IMR-90 (cell line): ENCODE measurements at regions not wholly inside any gene's neighbourhood (a gene's known extent, or its start where the extent isn't known, plus 50 kb on each side); places are given as distances from the start of the nearest gene placed in this dataset.

Source experiments
- ATAC-seq: fragments of 200-7000 bp; cut with Tn5 transposase; 2 replicates; pipeline ENCODE4 v1.9.1; 2020; ENCODE audit warnings: low read depth, mild to moderate bottlenecking, moderate library complexity
- BruUV-seq: library from RNA; stranded (reverse); fragments of 400-500 nt; replicated peaks from 2 replicates; lab custom pipeline; 2021; lab: Mats Ljungman, UMichigan
- CTCF ChIA-PET: fragments of 300-600 bp; formaldehyde crosslinking; extraction: SDS; loops from one replicate; lab custom pipeline; 2021; ENCODE audit warnings: antibody characterized with exemption; lab: Yijun Ruan, JAX
- POLR2A ChIA-PET: fragments of 300-600 bp; sonication (Branson Sonifier 250); formaldehyde crosslinking; loops from one replicate; lab custom pipeline; 2022; ENCODE audit warnings: antibody characterized with exemption; ENCODE audit not compliant: unreplicated experiment; lab: Charles Lee
- DNase-seq: peaks from one replicate; pipeline ENCODE4 v3.0.0; 2013
- H2AFZ ChIP-seq: replicated peaks from 2 replicates; pipeline ENCODE3; 2013; ENCODE audit warnings: low read length, mild to moderate bottlenecking; ENCODE audit not compliant: poor library complexity
- H2AK5ac ChIP-seq: 2 replicates; pipeline ENCODE4 v1.6.1; 2013; ENCODE audit warnings: low read depth, low read length, inconsistent platforms
- H2AK9ac ChIP-seq: replicated peaks from 2 replicates; pipeline ENCODE3; 2013; ENCODE audit warnings: mild to moderate bottlenecking, low read depth, low read length, moderate library complexity; ENCODE audit not compliant: poor library complexity
- H2BK120ac ChIP-seq: 2 replicates; pipeline ENCODE4 v1.6.1; 2013; ENCODE audit warnings: low read depth, low read length, inconsistent platforms
- H2BK15ac ChIP-seq: 3 replicates; pipeline ENCODE4 v1.6.1; 2013; ENCODE audit warnings: low read depth, low read length, inconsistent platforms
- H2BK20ac ChIP-seq: 2 replicates; pipeline ENCODE4 v1.6.1; 2013; ENCODE audit warnings: low read depth, mild to moderate bottlenecking, inconsistent platforms, low read length, moderate library complexity
- H2BK5ac ChIP-seq: 2 replicates; pipeline ENCODE4 v1.6.1; 2013; ENCODE audit warnings: mild to moderate bottlenecking, low read depth, low read length, inconsistent platforms; ENCODE audit not compliant: poor library complexity, severe bottlenecking
- H3K14ac ChIP-seq: replicated peaks from 2 replicates; pipeline ENCODE4 v1.6.1; 2013; ENCODE audit warnings: low read depth, low read length, inconsistent platforms
- H3K18ac ChIP-seq: 2 replicates; pipeline ENCODE4 v1.6.1; 2013; ENCODE audit warnings: low read depth, low read length, control low read depth
- H3K23ac ChIP-seq: 2 replicates; pipeline ENCODE4 v1.6.1; 2013; ENCODE audit warnings: low read depth, low read length, inconsistent platforms
- H3K27ac ChIP-seq: 2 replicates; pipeline ENCODE4 v1.5.1; 2013; ENCODE audit warnings: mild to moderate bottlenecking, control low read depth, low read length; ENCODE audit not compliant: insufficient read depth
- H3K27me3 ChIP-seq: 2 replicates; pipeline ENCODE4 v1.6.1; 2013; ENCODE audit warnings: low read length; ENCODE audit not compliant: control insufficient read depth, insufficient read depth
- H3K36me3 ChIP-seq: 2 replicates; pipeline ENCODE4 v1.6.1; 2013; ENCODE audit warnings: low read length, mixed read lengths; ENCODE audit not compliant: control insufficient read depth, insufficient read depth
- H3K4ac ChIP-seq: 2 replicates; pipeline ENCODE4 v1.6.1; 2013; ENCODE audit warnings: low read depth, low read length, inconsistent platforms
- H3K4me1 ChIP-seq: 2 replicates; pipeline ENCODE4 v1.6.1; 2013; ENCODE audit warnings: low read length, mixed read lengths; ENCODE audit not compliant: control insufficient read depth, insufficient read depth
- H3K4me2 ChIP-seq: 2 replicates; pipeline ENCODE4 v1.6.1; 2013; ENCODE audit warnings: low read depth, mild to moderate bottlenecking, control low read depth, low read length, moderate library complexity
- H3K4me3 ChIP-seq: 2 replicates; pipeline ENCODE4 v1.5.1; 2013; ENCODE audit warnings: low read depth, mild to moderate bottlenecking, control low read depth, low read length, moderate library complexity; ENCODE audit not compliant: insufficient read depth
- H3K56ac ChIP-seq: 2 replicates; pipeline ENCODE4 v1.6.1; 2013; ENCODE audit warnings: low read length, inconsistent platforms; ENCODE audit not compliant: insufficient read depth; ENCODE audit errors: extremely low read depth
- H3K79me1 ChIP-seq, 2 experiments: 2 replicates each; pipeline ENCODE4 v1.6.1; 2013; ENCODE audit warnings: low read length in 2 of 2, inconsistent platforms in 1 of 2, low read depth in 1 of 2
- H3K9ac ChIP-seq: 2 replicates; pipeline ENCODE4 v1.6.1; 2013; ENCODE audit warnings: low read depth, low read length, control low read depth
- H3K9me1 ChIP-seq: 2 replicates; pipeline ENCODE4 v1.6.1; 2013; ENCODE audit warnings: low read length, inconsistent platforms; ENCODE audit not compliant: insufficient read depth
- H3K9me3 ChIP-seq: 2 replicates; pipeline ENCODE4 v1.6.1; 2013; ENCODE audit warnings: low read length; ENCODE audit not compliant: control insufficient read depth, insufficient read depth
- H4K20me1 ChIP-seq: 2 replicates; pipeline ENCODE4 v1.6.1; 2013; ENCODE audit warnings: low read length, inconsistent platforms; ENCODE audit not compliant: insufficient read depth
- H4K5ac ChIP-seq: 2 replicates; pipeline ENCODE4 v1.6.1; 2013; ENCODE audit warnings: mild to moderate bottlenecking, low read depth, low read length, control low read depth
- H4K8ac ChIP-seq, 2 experiments: 2 replicates each; pipeline ENCODE4 v1.6.1; 2013; ENCODE audit warnings: low read depth in 2 of 2, low read length in 2 of 2, control low read depth in 1 of 2, inconsistent platforms in 1 of 2
- H4K91ac ChIP-seq: 2 replicates; pipeline ENCODE4 v1.6.1; 2013; ENCODE audit warnings: low read depth, low read length, inconsistent platforms; ENCODE audit not compliant: insufficient read depth
- ELK1 ChIP-seq: fragments of 150-350 bp; IDR thresholded peaks from 2 replicates; pipeline ENCODE4 v1.6.1; 2016; ENCODE audit warnings: low read depth, mild to moderate bottlenecking, low read length, moderate library complexity, borderline replicate concordance
- FOS ChIP-seq: fragments of 150-350 bp; IDR thresholded peaks from 2 replicates; pipeline ENCODE4 v1.6.1; 2016; ENCODE audit warnings: low read depth, low read length
- MAFK ChIP-seq: IDR thresholded peaks from 2 replicates; pipeline ENCODE4 v1.6.1; 2012; ENCODE audit warnings: low read depth, low read length, improper control_type of control experiment
- POLR2A ChIP-seq: IDR thresholded peaks from 2 replicates; pipeline ENCODE4 v1.6.1; 2012; ENCODE audit warnings: mild to moderate bottlenecking, low read depth, low read length
- RCOR1 ChIP-seq: IDR thresholded peaks from 2 replicates; pipeline ENCODE4 v1.6.1; 2012; ENCODE audit warnings: mild to moderate bottlenecking, low read length, improper control_type of control experiment; ENCODE audit not compliant: insufficient replicate concordance
- RFX5 ChIP-seq: IDR thresholded peaks from 2 replicates; pipeline ENCODE4 v1.8.0; 2012; ENCODE audit warnings: low read depth, mild to moderate bottlenecking, low read length, moderate library complexity
- SMC3 ChIP-seq: fragments of 150-350 bp; IDR thresholded peaks from 2 replicates; pipeline ENCODE4 v1.6.1; 2016; ENCODE audit warnings: low read depth, mild to moderate bottlenecking, antibody characterized with exemption, low read length, moderate library complexity
- WGBS, 2 experiments: methylation state at CpG; one replicate each; pipeline versions ENCODE4 v1.1.5 to v1.1.7; 2013; ENCODE audit warnings: missing lambda C conversion rate in 2 of 2; ENCODE audit not compliant: insufficient read length in 1 of 2; ENCODE audit errors: extremely low coverage in 2 of 2; 5-methylcytosine and 5-hydroxymethylcytosine counted together
- dilution Hi-C: fragments of 300-500 bp; cut with HindIII; formaldehyde crosslinking; loops from one replicate; pipeline ENCODE4 v1.14.3; 2018; ENCODE audit warnings: low sequenced_read_pairs; ENCODE audit not compliant: unreplicated experiment
- in situ Hi-C: fragments of 300-500 bp; cut with MboI; formaldehyde crosslinking; loops from 3 replicates; pipeline ENCODE4 v1.14.3; 2019; ENCODE audit warnings: low sequenced_read_pairs, inconsistent platforms, mixed read lengths
- intact Hi-C: fragments of 100-400 bp; cut with micrococcal nuclease; formaldehyde crosslinking; loops from 2 replicates; pipeline ENCODE4 v1.10.0; 2022
- TF ChIP-seq, protein P1 (sequence below): conservative IDR thresholded peaks from 2 replicates; pipeline ENCODE4 v1.5.1; 2012; ENCODE audit warnings: mild to moderate bottlenecking, low read depth, low read length, improper control_type of control experiment

DNA sequence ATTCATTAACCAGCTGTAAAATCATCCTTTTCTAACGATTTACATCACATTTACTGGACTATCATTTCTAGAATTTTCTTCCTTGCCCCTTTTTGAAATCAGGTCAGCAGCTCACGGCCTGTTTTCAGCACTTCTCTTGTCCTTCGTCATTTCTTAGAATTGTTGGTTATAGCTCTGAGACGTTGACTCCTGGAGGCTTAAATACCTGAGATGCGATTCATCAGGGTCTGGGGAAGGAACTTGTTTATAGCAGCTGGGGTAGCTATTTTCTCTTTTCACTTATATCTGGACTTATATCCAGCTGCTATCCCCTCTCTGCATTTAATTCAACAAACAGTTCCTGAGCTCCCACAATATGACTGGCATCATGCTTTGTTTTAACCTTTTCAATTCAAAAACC lies 338.7 kb upstream of the TNRC6C start:
- no CpG with 5 or more reads among the region's 5 CpGs for WGBS, 2 experiments
- peak; percentile 86 for DNase-seq

More for the DNA sequence above, 338.7 kb upstream of the TNRC6C start:
- H2AK9ac ChIP-seq = no peak overlapping the region
- H2BK15ac ChIP-seq = no peak overlapping the region
- H2BK120ac ChIP-seq = no peak overlapping the region
- peak overlapping the region; percentile 51; the same call in 1 of the 2 replicates for H3K18ac ChIP-seq
- peak overlapping the region; percentile 35 for H2BK5ac ChIP-seq
- intact Hi-C loops (no loop called here), dilution Hi-C loops (no loop called here), in situ Hi-C loops (no loop called here)
- no peak overlapping the region for H2BK20ac ChIP-seq
- no peak overlapping the region for H2AK5ac ChIP-seq
- H3K56ac ChIP-seq = no peak overlapping the region
- BruUV-seq = no TSS peak
- no peak overlapping the region for H4K91ac ChIP-seq
- no peaks in the 10 kb centered on the region for H3K79me1 ChIP-seq
- peaks cover 2% of the 10 kb centered on the region; the same call in 1 of the 2 replicates for H3K9me3 ChIP-seq
- H3K36me3 ChIP-seq = no peaks in the 10 kb centered on the region
- no peaks in the 10 kb centered on the region for H3K9me1 ChIP-seq
- peaks cover 4% of the 10 kb centered on the region for H3K4me1 ChIP-seq
- H3K9ac ChIP-seq = no peak overlapping the region
- ATAC-seq = peak; percentile 81
- H3K27ac ChIP-seq = no peak overlapping the region; the same call in 1 of the 2 replicates
- H4K5ac ChIP-seq = no peak overlapping the region
- no peak overlapping the region for H2AFZ ChIP-seq
- no peak overlapping the region for H4K8ac ChIP-seq
- TF ChIP-seq ELK1 = no peak
- TF ChIP-seq MAFK = no peak
- no peak for TF ChIP-seq RFX5
- TF ChIP-seq, protein P1, sequence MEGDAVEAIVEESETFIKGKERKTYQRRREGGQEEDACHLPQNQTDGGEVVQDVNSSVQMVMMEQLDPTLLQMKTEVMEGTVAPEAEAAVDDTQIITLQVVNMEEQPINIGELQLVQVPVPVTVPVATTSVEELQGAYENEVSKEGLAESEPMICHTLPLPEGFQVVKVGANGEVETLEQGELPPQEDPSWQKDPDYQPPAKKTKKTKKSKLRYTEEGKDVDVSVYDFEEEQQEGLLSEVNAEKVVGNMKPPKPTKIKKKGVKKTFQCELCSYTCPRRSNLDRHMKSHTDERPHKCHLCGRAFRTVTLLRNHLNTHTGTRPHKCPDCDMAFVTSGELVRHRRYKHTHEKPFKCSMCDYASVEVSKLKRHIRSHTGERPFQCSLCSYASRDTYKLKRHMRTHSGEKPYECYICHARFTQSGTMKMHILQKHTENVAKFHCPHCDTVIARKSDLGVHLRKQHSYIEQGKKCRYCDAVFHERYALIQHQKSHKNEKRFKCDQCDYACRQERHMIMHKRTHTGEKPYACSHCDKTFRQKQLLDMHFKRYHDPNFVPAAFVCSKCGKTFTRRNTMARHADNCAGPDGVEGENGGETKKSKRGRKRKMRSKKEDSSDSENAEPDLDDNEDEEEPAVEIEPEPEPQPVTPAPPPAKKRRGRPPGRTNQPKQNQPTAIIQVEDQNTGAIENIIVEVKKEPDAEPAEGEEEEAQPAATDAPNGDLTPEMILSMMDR = no peak
- no peak for TF ChIP-seq SMC3
- TF ChIP-seq POLR2A = no peak
- TF ChIP-seq FOS = peak; percentile 10; the same call in 1 of the 2 replicates
- no peak for TF ChIP-seq RCOR1
- H3K14ac ChIP-seq = no peak overlapping the region
- H3K4ac ChIP-seq = no peak overlapping the region
- ChIA-PET CTCF (interaction anchor here (0.5 kb wide), 1 partner anchor 399 kb away, joined by 3 read pairs; no protein-coding TSS in a partner anchor), POLR2A (no interaction called here)
- no peak overlapping the region for H3K23ac ChIP-seq
- H3K4me3 ChIP-seq = no peak overlapping the region
- no peaks in the 10 kb centered on the region for H4K20me1 ChIP-seq
- peak overlapping the region; percentile 40; the same call in 1 of the 2 replicates for H3K4me2 ChIP-seq
- no peaks in the 10 kb centered on the region for H3K27me3 ChIP-seq
